H9 (cell line): ENCODE measurements at regions not wholly inside any gene's neighbourhood (a gene's known extent, or its start where the extent isn't known, plus 50 kb on each side); places are given as distances from the start of the nearest gene placed in this dataset.

Experiments used
- DNase-seq: peaks from one replicate; pipeline ENCODE4 v3.0.0-alpha.2; 2017
- H2AFZ ChIP-seq: one replicate; pipeline ENCODE4 v1.6.1; 2013; ENCODE audit warnings: mild to moderate bottlenecking, low read length, control low read depth, moderate library complexity
- H2AK5ac ChIP-seq: 2 replicates; pipeline ENCODE4 v1.6.1; 2013; ENCODE audit warnings: low read length, control low read depth, mixed read lengths; ENCODE audit not compliant: insufficient read length
- H2BK120ac ChIP-seq: one replicate; pipeline ENCODE4 v1.6.1; 2013; ENCODE audit warnings: low read depth, mild to moderate bottlenecking, low read length, control low read depth, inconsistent platforms; ENCODE audit not compliant: poor library complexity, severe bottlenecking
- H2BK12ac ChIP-seq: 2 replicates; pipeline ENCODE4 v1.6.1; 2013; ENCODE audit warnings: low read length, control low read depth, mixed read lengths, low read depth; ENCODE audit not compliant: insufficient read length
- H2BK15ac ChIP-seq: 2 replicates; pipeline ENCODE4 v1.6.1; 2013; ENCODE audit warnings: low read depth, low read length, control low read depth
- H2BK20ac ChIP-seq: one replicate; pipeline ENCODE4 v1.6.1; 2013; ENCODE audit warnings: low read depth, mild to moderate bottlenecking, low read length, control low read depth, inconsistent platforms; ENCODE audit not compliant: poor library complexity, severe bottlenecking
- H2BK5ac ChIP-seq: 2 replicates; pipeline ENCODE4 v1.6.1; 2013; ENCODE audit warnings: low read length, control low read depth, mixed read lengths; ENCODE audit not compliant: insufficient read length
- H3K14ac ChIP-seq: 2 replicates; pipeline ENCODE4 v1.6.1; 2013; ENCODE audit warnings: low read length, control low read depth; ENCODE audit not compliant: insufficient read depth
- H3K18ac ChIP-seq: 2 replicates; pipeline ENCODE4 v1.6.1; 2013; ENCODE audit warnings: low read depth, mild to moderate bottlenecking, mixed read lengths, low read length, control low read depth; ENCODE audit not compliant: insufficient read length
- H3K23ac ChIP-seq: 2 replicates; pipeline ENCODE4 v1.6.1; 2013; ENCODE audit warnings: low read length, control low read depth, mixed read lengths, low read depth; ENCODE audit not compliant: insufficient read length
- H3K23me2 ChIP-seq: 2 replicates; pipeline ENCODE4 v1.6.1; 2013; ENCODE audit warnings: low read depth, mild to moderate bottlenecking, mixed read lengths, low read length, control low read depth; ENCODE audit not compliant: insufficient read length, poor library complexity, severe bottlenecking
- H3K27ac ChIP-seq: 2 replicates; pipeline ENCODE4 v1.5.1; 2013; ENCODE audit warnings: low read length, control low read depth, mixed read lengths, low read depth; ENCODE audit not compliant: insufficient read length
- H3K27me3 ChIP-seq: 2 replicates; pipeline ENCODE4 v1.6.1; 2013; ENCODE audit warnings: low read length, control low read depth, inconsistent platforms; ENCODE audit not compliant: insufficient read depth
- H3K4ac ChIP-seq: 2 replicates; pipeline ENCODE4 v1.6.1; 2013; ENCODE audit warnings: low read depth, mild to moderate bottlenecking, control low read depth, inconsistent platforms, low read length, moderate library complexity
- H3K4me1 ChIP-seq: 2 replicates; pipeline ENCODE4 v1.6.1; 2013; ENCODE audit warnings: low read length, control low read depth, inconsistent platforms; ENCODE audit not compliant: insufficient read depth
- H3K4me2 ChIP-seq: 2 replicates; pipeline ENCODE4 v1.6.1; 2013; ENCODE audit warnings: low read length, control low read depth, mixed read lengths; ENCODE audit not compliant: insufficient read length, insufficient read depth
- H3K56ac ChIP-seq: 2 replicates; pipeline ENCODE4 v1.6.1; 2013; ENCODE audit warnings: low read depth, mild to moderate bottlenecking, mixed read lengths, low read length, control low read depth; ENCODE audit not compliant: insufficient read length
- H3K79me1 ChIP-seq: 2 replicates; pipeline ENCODE4 v1.6.1; 2013; ENCODE audit warnings: low read depth, mild to moderate bottlenecking, moderate library complexity, low read length, control low read depth, inconsistent platforms; ENCODE audit not compliant: insufficient read depth, poor library complexity, severe bottlenecking
- H3K79me2 ChIP-seq: 2 replicates; pipeline ENCODE4 v1.6.1; 2013; ENCODE audit warnings: low read length, control low read depth, inconsistent platforms; ENCODE audit not compliant: insufficient read depth
- H3K9ac ChIP-seq: 2 replicates; pipeline ENCODE4 v1.6.1; 2013; ENCODE audit warnings: low read length, control low read depth, mixed read lengths; ENCODE audit not compliant: insufficient read length; ENCODE audit errors: extremely low read depth
- H3K9me3 ChIP-seq: one replicate; pipeline ENCODE4 v1.6.1; 2013; ENCODE audit warnings: low read depth, low read length, inconsistent platforms; ENCODE audit not compliant: control insufficient read depth
- H3T11ph ChIP-seq: one replicate; pipeline ENCODE4 v1.6.1; 2013; ENCODE audit warnings: mild to moderate bottlenecking, low read length, control low read depth, inconsistent platforms
- H4K20me1 ChIP-seq: one replicate; pipeline ENCODE4 v1.6.1; 2013; ENCODE audit not compliant: control insufficient read depth, insufficient read length, insufficient read depth
- H4K5ac ChIP-seq: 2 replicates; pipeline ENCODE4 v1.6.1; 2013; ENCODE audit warnings: low read depth, mild to moderate bottlenecking, mixed read lengths, low read length, control low read depth; ENCODE audit not compliant: insufficient read length
- H4K8ac ChIP-seq: replicated peaks from 2 replicates; pipeline ENCODE4 v1.6.1; 2013; ENCODE audit warnings: low read length, control low read depth, mixed read lengths, low read depth; ENCODE audit not compliant: insufficient read length
- H4K91ac ChIP-seq: 2 replicates; pipeline ENCODE4 v1.6.1; 2013; ENCODE audit warnings: low read depth, mild to moderate bottlenecking, moderate library complexity, mixed read lengths, low read length, control low read depth; ENCODE audit not compliant: insufficient read length
- H3K27ac Mint-ChIP-seq, 3 experiments: 2 replicates in 2 of 3; 3 replicates in 1 of 3; pipeline ENCODE4 v1.8.0; 2020 to 2021; ENCODE audit warnings: mixed read lengths in 3 of 3, mild to moderate bottlenecking in 1 of 3, moderate library complexity in 1 of 3
- H3K27me3 Mint-ChIP-seq: 2 replicates; pipeline ENCODE4 v1.8.0; 2021; ENCODE audit warnings: low read depth, mild to moderate bottlenecking, moderate library complexity, mixed read lengths
- H3K36me3 Mint-ChIP-seq, 3 experiments: 2 replicates in 2 of 3; 3 replicates in 1 of 3; pipeline ENCODE4 v1.8.0; 2020 to 2021; ENCODE audit warnings: low read depth in 3 of 3, mixed read lengths in 3 of 3; ENCODE audit not compliant: insufficient read depth in 1 of 3
- H3K4me1 Mint-ChIP-seq, 2 experiments: 2 replicates each; pipeline ENCODE4 v1.8.0; 2020; ENCODE audit warnings: mixed read lengths in 2 of 2
- H3K4me3 Mint-ChIP-seq, 2 experiments: 2 replicates in 1 of 2; 3 replicates in 1 of 2; pipeline ENCODE4 v1.8.0; 2020 to 2021; ENCODE audit warnings: mild to moderate bottlenecking in 2 of 2, mixed read lengths in 2 of 2, moderate library complexity in 1 of 2
- H3K9me3 Mint-ChIP-seq, 2 experiments: 2 replicates in 1 of 2; 3 replicates in 1 of 2; pipeline ENCODE4 v1.8.0; 2020; ENCODE audit warnings: mild to moderate bottlenecking in 2 of 2, mixed read lengths in 2 of 2, moderate library complexity in 1 of 2
- TF ChIP-seq, protein P1 (sequence below): fragments of 200-600 bp; sonication (generic); conservative IDR thresholded peaks from 3 replicates; pipeline ENCODE4 v1.8.0; 2021; ENCODE audit warnings: antibody characterized with exemption, mild to moderate bottlenecking

DNA sequence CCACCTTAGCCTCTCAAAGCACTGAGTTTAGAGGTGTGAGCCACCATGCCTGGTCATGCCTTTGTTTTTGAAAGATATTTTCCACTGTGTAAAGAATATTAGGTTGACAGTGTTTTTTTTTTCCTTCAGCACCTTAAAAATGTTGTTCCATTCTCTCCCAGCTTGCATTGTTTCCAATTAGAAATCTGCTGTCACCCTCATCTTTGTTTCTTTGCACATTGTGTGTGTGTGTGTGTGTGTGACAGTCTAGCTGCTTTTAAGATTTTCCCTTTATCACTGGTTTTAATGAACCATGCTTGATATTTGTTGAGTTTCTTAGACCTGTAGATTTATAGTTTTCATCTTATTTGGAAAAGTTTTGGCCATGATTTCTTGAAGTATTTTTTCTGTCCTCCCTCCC, 79.0 kb upstream of the NKX1-1 start:
- no peaks in the 10 kb centered on the region for H3K4me1 ChIP-seq
- no peak overlapping the region for H2BK20ac ChIP-seq
- no peak overlapping the region for H2BK5ac ChIP-seq
- DNase-seq: no peak
- H3K79me2 ChIP-seq: no peaks in the 10 kb centered on the region
- Mint-ChIP-seq H3K4me3 (no peak overlapping the region), H3K4me1 (no peaks in the 10 kb centered on the region), H3K27ac (no peak overlapping the region), H3K27me3 (peaks cover 46% of the 10 kb centered on the region), H3K9me3 (peaks cover 50 to 54% of the 10 kb centered on the region in 2 experiments), H3K36me3 (peaks cover 4 to 10% (median 8%) of the 10 kb centered on the region in 3 experiments; a peak in 6 of 7 replicates)
- H3K23ac ChIP-seq: no peak overlapping the region
- H3K23me2 ChIP-seq: no peaks in the 10 kb centered on the region
- no peak overlapping the region for H4K5ac ChIP-seq
- no peaks in the 10 kb centered on the region for H3K27me3 ChIP-seq
- no peaks in the 10 kb centered on the region for H4K20me1 ChIP-seq
- no peak overlapping the region for H3K27ac ChIP-seq
- no peak overlapping the region for H4K91ac ChIP-seq
- no peak overlapping the region for H3K14ac ChIP-seq
- no peak overlapping the region for H2AK5ac ChIP-seq
- no peaks in the 10 kb centered on the region for H3K79me1 ChIP-seq
- no peak overlapping the region for H2BK120ac ChIP-seq
- H4K8ac ChIP-seq: no peak overlapping the region
- TF ChIP-seq, protein P1, sequence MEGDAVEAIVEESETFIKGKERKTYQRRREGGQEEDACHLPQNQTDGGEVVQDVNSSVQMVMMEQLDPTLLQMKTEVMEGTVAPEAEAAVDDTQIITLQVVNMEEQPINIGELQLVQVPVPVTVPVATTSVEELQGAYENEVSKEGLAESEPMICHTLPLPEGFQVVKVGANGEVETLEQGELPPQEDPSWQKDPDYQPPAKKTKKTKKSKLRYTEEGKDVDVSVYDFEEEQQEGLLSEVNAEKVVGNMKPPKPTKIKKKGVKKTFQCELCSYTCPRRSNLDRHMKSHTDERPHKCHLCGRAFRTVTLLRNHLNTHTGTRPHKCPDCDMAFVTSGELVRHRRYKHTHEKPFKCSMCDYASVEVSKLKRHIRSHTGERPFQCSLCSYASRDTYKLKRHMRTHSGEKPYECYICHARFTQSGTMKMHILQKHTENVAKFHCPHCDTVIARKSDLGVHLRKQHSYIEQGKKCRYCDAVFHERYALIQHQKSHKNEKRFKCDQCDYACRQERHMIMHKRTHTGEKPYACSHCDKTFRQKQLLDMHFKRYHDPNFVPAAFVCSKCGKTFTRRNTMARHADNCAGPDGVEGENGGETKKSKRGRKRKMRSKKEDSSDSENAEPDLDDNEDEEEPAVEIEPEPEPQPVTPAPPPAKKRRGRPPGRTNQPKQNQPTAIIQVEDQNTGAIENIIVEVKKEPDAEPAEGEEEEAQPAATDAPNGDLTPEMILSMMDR: no peak
- no peak overlapping the region for H3K4ac ChIP-seq
- H3K56ac ChIP-seq: no peak overlapping the region
- no peak overlapping the region for H2BK15ac ChIP-seq
- H3K18ac ChIP-seq: no peak overlapping the region
- H3K9me3 ChIP-seq: peaks cover 7% of the 10 kb centered on the region
- H3T11ph ChIP-seq: no peak overlapping the region
- no peak overlapping the region for H3K4me2 ChIP-seq
- H2BK12ac ChIP-seq: no peak overlapping the region
- H3K9ac ChIP-seq: no peak overlapping the region
- H2AFZ ChIP-seq: no peak overlapping the region
